H9 (cell line): ENCODE measurements at regions not wholly inside any gene's neighbourhood (a gene's known extent, or its start where the extent isn't known, plus 50 kb on each side); places are given as distances from the start of the nearest gene placed in this dataset.
A peak's percentile ranks its signal among the peaks of the same experiment; 100 is the strongest.

Experiments
- DNase-seq: peaks from one replicate; pipeline ENCODE4 v3.0.0-alpha.2; 2017
- H2AFZ ChIP-seq: one replicate; pipeline ENCODE4 v1.6.1; 2013; ENCODE audit warnings: mild to moderate bottlenecking, low read length, control low read depth, moderate library complexity
- H2AK5ac ChIP-seq: 2 replicates; pipeline ENCODE4 v1.6.1; 2013; ENCODE audit warnings: low read length, control low read depth, mixed read lengths; ENCODE audit not compliant: insufficient read length
- H2BK120ac ChIP-seq: one replicate; pipeline ENCODE4 v1.6.1; 2013; ENCODE audit warnings: low read depth, mild to moderate bottlenecking, low read length, control low read depth, inconsistent platforms; ENCODE audit not compliant: poor library complexity, severe bottlenecking
- H2BK12ac ChIP-seq: 2 replicates; pipeline ENCODE4 v1.6.1; 2013; ENCODE audit warnings: low read length, control low read depth, mixed read lengths, low read depth; ENCODE audit not compliant: insufficient read length
- H2BK15ac ChIP-seq: 2 replicates; pipeline ENCODE4 v1.6.1; 2013; ENCODE audit warnings: low read depth, low read length, control low read depth
- H2BK20ac ChIP-seq: one replicate; pipeline ENCODE4 v1.6.1; 2013; ENCODE audit warnings: low read depth, mild to moderate bottlenecking, low read length, control low read depth, inconsistent platforms; ENCODE audit not compliant: poor library complexity, severe bottlenecking
- H2BK5ac ChIP-seq: 2 replicates; pipeline ENCODE4 v1.6.1; 2013; ENCODE audit warnings: low read length, control low read depth, mixed read lengths; ENCODE audit not compliant: insufficient read length
- H3K14ac ChIP-seq: 2 replicates; pipeline ENCODE4 v1.6.1; 2013; ENCODE audit warnings: low read length, control low read depth; ENCODE audit not compliant: insufficient read depth
- H3K18ac ChIP-seq: 2 replicates; pipeline ENCODE4 v1.6.1; 2013; ENCODE audit warnings: low read depth, mild to moderate bottlenecking, mixed read lengths, low read length, control low read depth; ENCODE audit not compliant: insufficient read length
- H3K23ac ChIP-seq: 2 replicates; pipeline ENCODE4 v1.6.1; 2013; ENCODE audit warnings: low read length, control low read depth, mixed read lengths, low read depth; ENCODE audit not compliant: insufficient read length
- H3K23me2 ChIP-seq: 2 replicates; pipeline ENCODE4 v1.6.1; 2013; ENCODE audit warnings: low read depth, mild to moderate bottlenecking, mixed read lengths, low read length, control low read depth; ENCODE audit not compliant: insufficient read length, poor library complexity, severe bottlenecking
- H3K27ac ChIP-seq: 2 replicates; pipeline ENCODE4 v1.5.1; 2013; ENCODE audit warnings: low read length, control low read depth, mixed read lengths, low read depth; ENCODE audit not compliant: insufficient read length
- H3K27me3 ChIP-seq: 2 replicates; pipeline ENCODE4 v1.6.1; 2013; ENCODE audit warnings: low read length, control low read depth, inconsistent platforms; ENCODE audit not compliant: insufficient read depth
- H3K4ac ChIP-seq: 2 replicates; pipeline ENCODE4 v1.6.1; 2013; ENCODE audit warnings: low read depth, mild to moderate bottlenecking, control low read depth, inconsistent platforms, low read length, moderate library complexity
- H3K4me1 ChIP-seq: 2 replicates; pipeline ENCODE4 v1.6.1; 2013; ENCODE audit warnings: low read length, control low read depth, inconsistent platforms; ENCODE audit not compliant: insufficient read depth
- H3K4me2 ChIP-seq: 2 replicates; pipeline ENCODE4 v1.6.1; 2013; ENCODE audit warnings: low read length, control low read depth, mixed read lengths; ENCODE audit not compliant: insufficient read length, insufficient read depth
- H3K56ac ChIP-seq: 2 replicates; pipeline ENCODE4 v1.6.1; 2013; ENCODE audit warnings: low read depth, mild to moderate bottlenecking, mixed read lengths, low read length, control low read depth; ENCODE audit not compliant: insufficient read length
- H3K79me1 ChIP-seq: 2 replicates; pipeline ENCODE4 v1.6.1; 2013; ENCODE audit warnings: low read depth, mild to moderate bottlenecking, moderate library complexity, low read length, control low read depth, inconsistent platforms; ENCODE audit not compliant: insufficient read depth, poor library complexity, severe bottlenecking
- H3K79me2 ChIP-seq: 2 replicates; pipeline ENCODE4 v1.6.1; 2013; ENCODE audit warnings: low read length, control low read depth, inconsistent platforms; ENCODE audit not compliant: insufficient read depth
- H3K9ac ChIP-seq: 2 replicates; pipeline ENCODE4 v1.6.1; 2013; ENCODE audit warnings: low read length, control low read depth, mixed read lengths; ENCODE audit not compliant: insufficient read length; ENCODE audit errors: extremely low read depth
- H3K9me3 ChIP-seq: one replicate; pipeline ENCODE4 v1.6.1; 2013; ENCODE audit warnings: low read depth, low read length, inconsistent platforms; ENCODE audit not compliant: control insufficient read depth
- H3T11ph ChIP-seq: one replicate; pipeline ENCODE4 v1.6.1; 2013; ENCODE audit warnings: mild to moderate bottlenecking, low read length, control low read depth, inconsistent platforms
- H4K20me1 ChIP-seq: one replicate; pipeline ENCODE4 v1.6.1; 2013; ENCODE audit not compliant: control insufficient read depth, insufficient read length, insufficient read depth
- H4K5ac ChIP-seq: 2 replicates; pipeline ENCODE4 v1.6.1; 2013; ENCODE audit warnings: low read depth, mild to moderate bottlenecking, mixed read lengths, low read length, control low read depth; ENCODE audit not compliant: insufficient read length
- H4K8ac ChIP-seq: replicated peaks from 2 replicates; pipeline ENCODE4 v1.6.1; 2013; ENCODE audit warnings: low read length, control low read depth, mixed read lengths, low read depth; ENCODE audit not compliant: insufficient read length
- H4K91ac ChIP-seq: 2 replicates; pipeline ENCODE4 v1.6.1; 2013; ENCODE audit warnings: low read depth, mild to moderate bottlenecking, moderate library complexity, mixed read lengths, low read length, control low read depth; ENCODE audit not compliant: insufficient read length
- H3K27ac Mint-ChIP-seq, 3 experiments: 2 replicates in 2 of 3; 3 replicates in 1 of 3; pipeline ENCODE4 v1.8.0; 2020 to 2021; ENCODE audit warnings: mixed read lengths in 3 of 3, mild to moderate bottlenecking in 1 of 3, moderate library complexity in 1 of 3
- H3K27me3 Mint-ChIP-seq: 2 replicates; pipeline ENCODE4 v1.8.0; 2021; ENCODE audit warnings: low read depth, mild to moderate bottlenecking, moderate library complexity, mixed read lengths
- H3K36me3 Mint-ChIP-seq, 3 experiments: 2 replicates in 2 of 3; 3 replicates in 1 of 3; pipeline ENCODE4 v1.8.0; 2020 to 2021; ENCODE audit warnings: low read depth in 3 of 3, mixed read lengths in 3 of 3; ENCODE audit not compliant: insufficient read depth in 1 of 3
- H3K4me1 Mint-ChIP-seq, 2 experiments: 2 replicates each; pipeline ENCODE4 v1.8.0; 2020; ENCODE audit warnings: mixed read lengths in 2 of 2
- H3K4me3 Mint-ChIP-seq, 2 experiments: 2 replicates in 1 of 2; 3 replicates in 1 of 2; pipeline ENCODE4 v1.8.0; 2020 to 2021; ENCODE audit warnings: mild to moderate bottlenecking in 2 of 2, mixed read lengths in 2 of 2, moderate library complexity in 1 of 2
- H3K9me3 Mint-ChIP-seq, 2 experiments: 2 replicates in 1 of 2; 3 replicates in 1 of 2; pipeline ENCODE4 v1.8.0; 2020; ENCODE audit warnings: mild to moderate bottlenecking in 2 of 2, mixed read lengths in 2 of 2, moderate library complexity in 1 of 2
- WGBS: extraction: QIAGEN DNeasy Blood & Tissue Kit; methylation state at CpG from one replicate; pipeline ENCODE4 v1.1.7; 2013; ENCODE audit warnings: missing lambda C conversion rate, low lambda C conversion rate, mixed read lengths; ENCODE audit not compliant: insufficient read length; ENCODE audit errors: extremely low coverage; 5-methylcytosine and 5-hydroxymethylcytosine counted together
- TF ChIP-seq, protein P1 (sequence below): fragments of 200-600 bp; sonication (generic); conservative IDR thresholded peaks from 3 replicates; pipeline ENCODE4 v1.8.0; 2021; ENCODE audit warnings: antibody characterized with exemption, mild to moderate bottlenecking

DNA sequence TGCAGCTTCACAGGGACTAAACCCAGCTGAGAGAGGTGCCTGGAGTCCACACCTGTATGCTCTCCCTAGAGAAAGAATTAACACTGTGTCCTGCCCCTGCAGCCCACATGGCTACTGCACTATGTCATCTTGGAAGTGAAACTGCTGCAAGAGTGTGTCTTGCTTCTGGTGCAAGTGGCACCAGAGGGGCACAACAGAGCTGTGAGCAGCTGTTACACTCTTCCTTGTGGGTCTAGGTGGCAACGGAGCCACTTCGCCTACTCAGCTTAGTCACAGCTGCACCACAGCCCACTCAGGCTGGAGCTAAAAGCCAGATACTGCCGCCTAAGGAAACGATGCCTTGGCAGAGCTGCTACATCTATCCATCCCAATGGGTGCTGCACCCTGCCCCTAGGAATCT is 391.4 kb downstream of the COL12A1 start:
- no peaks in the 10 kb centered on the region for H3K27me3 ChIP-seq
- no peaks in the 10 kb centered on the region for H3K4me1 Mint-ChIP-seq
- H3K18ac ChIP-seq = no peak overlapping the region
- H3K56ac ChIP-seq = no peak overlapping the region
- no peak overlapping the region for H3K4me2 ChIP-seq
- H3T11ph ChIP-seq = no peak overlapping the region
- WGBS = no CpG with 5 or more reads among the region's 4 CpGs
- no peaks in the 10 kb centered on the region; the same call in 1 of the 2 replicates for H3K27me3 Mint-ChIP-seq
- H3K23me2 ChIP-seq = no peaks in the 10 kb centered on the region
- no peak overlapping the region for H3K4ac ChIP-seq
- TF ChIP-seq, protein P1, sequence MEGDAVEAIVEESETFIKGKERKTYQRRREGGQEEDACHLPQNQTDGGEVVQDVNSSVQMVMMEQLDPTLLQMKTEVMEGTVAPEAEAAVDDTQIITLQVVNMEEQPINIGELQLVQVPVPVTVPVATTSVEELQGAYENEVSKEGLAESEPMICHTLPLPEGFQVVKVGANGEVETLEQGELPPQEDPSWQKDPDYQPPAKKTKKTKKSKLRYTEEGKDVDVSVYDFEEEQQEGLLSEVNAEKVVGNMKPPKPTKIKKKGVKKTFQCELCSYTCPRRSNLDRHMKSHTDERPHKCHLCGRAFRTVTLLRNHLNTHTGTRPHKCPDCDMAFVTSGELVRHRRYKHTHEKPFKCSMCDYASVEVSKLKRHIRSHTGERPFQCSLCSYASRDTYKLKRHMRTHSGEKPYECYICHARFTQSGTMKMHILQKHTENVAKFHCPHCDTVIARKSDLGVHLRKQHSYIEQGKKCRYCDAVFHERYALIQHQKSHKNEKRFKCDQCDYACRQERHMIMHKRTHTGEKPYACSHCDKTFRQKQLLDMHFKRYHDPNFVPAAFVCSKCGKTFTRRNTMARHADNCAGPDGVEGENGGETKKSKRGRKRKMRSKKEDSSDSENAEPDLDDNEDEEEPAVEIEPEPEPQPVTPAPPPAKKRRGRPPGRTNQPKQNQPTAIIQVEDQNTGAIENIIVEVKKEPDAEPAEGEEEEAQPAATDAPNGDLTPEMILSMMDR = no peak
- no peak overlapping the region for H2AFZ ChIP-seq
- H2BK15ac ChIP-seq = no peak overlapping the region
- no peak overlapping the region for H3K27ac ChIP-seq
- no peak overlapping the region for H4K5ac ChIP-seq
- H2BK12ac ChIP-seq = no peak overlapping the region
- no peak overlapping the region for H4K91ac ChIP-seq
- H3K36me3 Mint-ChIP-seq = peaks cover 0 to 6% (median 4%) of the 10 kb centered on the region in 3 experiments; a peak in 2 of 7 replicates
- H4K20me1 ChIP-seq = no peaks in the 10 kb centered on the region
- no peaks in the 10 kb centered on the region for H3K79me2 ChIP-seq
- no peak overlapping the region for H3K4me3 Mint-ChIP-seq
- no peak overlapping the region for H4K8ac ChIP-seq
- no peaks in the 10 kb centered on the region for H3K79me1 ChIP-seq
- H3K14ac ChIP-seq = 0 out of 2 replicates have a peak overlapping the region, but pooled peaks have one; percentile 10
- no peak overlapping the region for H3K23ac ChIP-seq
- H3K4me1 ChIP-seq = no peaks in the 10 kb centered on the region
- H2AK5ac ChIP-seq = no peak overlapping the region
- no peak overlapping the region for H3K27ac Mint-ChIP-seq
- no peak overlapping the region for H2BK20ac ChIP-seq
- no peak for DNase-seq
- no peak overlapping the region for H2BK120ac ChIP-seq
- no peaks in the 10 kb centered on the region for H3K9me3 ChIP-seq
- no peak overlapping the region for H3K9ac ChIP-seq
- H3K9me3 Mint-ChIP-seq = peaks cover 20 to 21% of the 10 kb centered on the region in 2 experiments
- H2BK5ac ChIP-seq = no peak overlapping the region
